Fibroblast of skin of abdomen (primary cell): ENCODE measurements at regions not wholly inside any gene's neighbourhood (a gene's known extent, or its start where the extent isn't known, plus 50 kb on each side); places are given as distances from the start of the nearest gene placed in this dataset.

Experiments used
- DNase-seq: peaks from one replicate; pipeline ENCODE4 v3.0.0-alpha.2; 2013

DNA sequence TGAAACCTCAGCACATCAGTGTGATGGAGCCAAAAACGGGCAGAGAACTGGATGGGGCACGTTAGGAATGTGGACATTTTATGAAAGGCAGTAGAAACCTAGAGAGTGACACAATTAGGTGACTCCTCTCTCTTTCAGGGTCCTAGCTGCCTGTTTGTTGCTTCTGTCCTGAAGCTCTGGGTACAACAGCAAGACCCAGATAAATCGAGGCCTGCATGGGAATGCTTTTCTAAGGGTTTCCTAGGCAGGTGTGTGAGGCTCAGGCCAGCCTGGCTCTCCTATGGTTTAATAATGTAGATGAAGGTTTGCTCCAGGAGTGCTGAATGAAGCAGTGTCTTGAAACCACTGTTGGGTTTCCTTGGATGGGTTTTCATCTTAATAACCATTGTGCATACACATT lies 517.1 kb upstream of the RAB6C start:
- no peak for DNase-seq

DNA sequence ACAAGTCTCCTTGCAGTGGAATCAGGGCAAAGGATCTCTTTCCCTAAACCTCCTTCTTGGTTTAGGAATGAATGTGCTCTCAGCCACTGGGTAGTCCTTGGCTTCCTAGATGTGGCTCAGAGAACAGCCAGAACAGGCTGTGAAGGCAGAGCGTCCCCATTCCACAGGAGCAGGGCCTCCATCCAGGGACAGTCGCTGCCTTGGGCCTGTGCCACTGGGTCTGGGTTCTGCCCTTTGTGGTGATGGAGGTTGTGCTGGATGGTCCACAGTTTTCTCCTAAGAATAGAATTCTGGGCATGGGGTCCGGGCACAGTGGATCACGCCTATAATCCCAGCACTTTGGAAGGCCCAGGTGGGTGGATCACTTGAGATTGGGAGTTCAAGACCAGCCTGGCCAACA lies 516.5 kb upstream of the RAB6C start:
- no peak for DNase-seq

DNA sequence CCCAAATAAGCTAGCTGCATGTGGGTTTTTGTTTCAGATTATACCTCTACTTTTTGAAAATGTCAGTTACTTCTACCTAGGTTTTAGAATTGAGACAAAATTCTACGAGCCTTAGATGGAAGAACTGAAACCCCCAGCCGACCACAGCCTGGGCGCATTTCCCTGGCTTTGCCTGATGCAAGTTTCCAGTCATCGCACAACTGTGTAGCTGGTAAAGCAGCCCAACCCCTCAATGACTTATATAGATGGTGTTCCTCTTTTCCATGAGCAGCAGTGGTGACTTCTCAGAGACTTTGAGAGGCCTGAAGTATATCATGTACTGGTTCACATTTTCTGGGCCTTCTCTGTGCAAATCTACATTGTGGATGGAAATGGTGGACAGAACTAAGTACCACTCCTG lies 515.4 kb upstream of the RAB6C start:
- no peak for DNase-seq

DNA sequence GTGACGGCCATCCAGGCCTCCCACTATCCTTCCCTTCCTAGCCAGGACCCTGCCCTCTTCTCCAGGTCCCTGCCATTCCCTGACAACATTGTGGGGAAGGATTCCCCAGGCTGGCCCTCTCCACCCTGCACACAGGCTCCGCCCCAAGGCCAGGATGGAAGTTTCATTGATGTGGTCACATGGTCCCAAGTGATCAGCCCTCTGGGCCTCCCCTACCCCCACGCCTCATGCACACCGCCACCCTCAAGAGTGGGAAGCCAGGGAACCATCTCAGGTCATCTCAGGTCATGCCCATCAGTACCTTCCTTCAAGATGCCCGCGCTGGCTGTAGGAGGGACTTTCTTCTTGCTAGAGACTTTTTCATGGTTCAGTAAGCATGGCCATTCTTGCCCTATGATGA lies 514.8 kb upstream of the RAB6C start:
- no peak for DNase-seq

DNA sequence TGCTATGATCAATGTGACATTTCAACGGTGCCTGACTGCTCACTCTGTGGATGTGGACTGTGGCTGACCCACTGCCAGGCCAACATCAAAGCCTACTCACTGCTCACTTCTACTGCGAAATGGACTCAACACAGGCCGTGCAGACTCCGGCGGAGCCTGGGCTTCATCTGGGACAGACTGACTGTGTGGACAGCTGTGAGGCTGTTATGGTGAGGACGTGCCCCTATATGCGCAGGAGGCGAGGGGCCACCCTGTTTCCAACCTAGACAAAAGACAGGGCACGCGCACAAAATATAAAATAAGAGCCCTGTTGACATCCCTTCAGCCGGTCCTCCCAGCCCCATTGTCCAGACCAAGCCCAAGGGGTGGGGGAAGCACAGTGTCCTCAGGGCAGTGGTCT lies 514.4 kb upstream of the RAB6C start:
- DNase-seq: no peak

DNA sequence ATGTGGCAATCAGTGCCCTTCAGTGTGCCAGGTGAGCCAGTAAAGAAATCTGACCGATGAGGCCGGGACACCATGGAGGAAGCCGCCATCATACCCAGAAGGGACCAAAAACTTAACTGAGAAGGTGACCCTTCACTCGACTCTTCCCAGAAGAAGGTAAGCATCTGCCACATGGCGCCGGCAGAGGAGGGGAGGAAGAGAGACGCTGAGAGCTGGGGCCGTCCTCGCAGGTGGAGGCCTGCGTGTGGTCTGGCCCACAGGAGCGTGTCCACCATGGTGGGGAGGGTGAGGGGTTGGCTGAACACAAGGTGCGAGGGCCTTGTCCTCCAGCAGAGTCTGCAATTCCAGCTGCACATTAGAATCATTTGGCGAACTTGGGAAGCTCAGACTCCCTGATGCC lies 513.1 kb upstream of the RAB6C start:
- DNase-seq: no peak

DNA sequence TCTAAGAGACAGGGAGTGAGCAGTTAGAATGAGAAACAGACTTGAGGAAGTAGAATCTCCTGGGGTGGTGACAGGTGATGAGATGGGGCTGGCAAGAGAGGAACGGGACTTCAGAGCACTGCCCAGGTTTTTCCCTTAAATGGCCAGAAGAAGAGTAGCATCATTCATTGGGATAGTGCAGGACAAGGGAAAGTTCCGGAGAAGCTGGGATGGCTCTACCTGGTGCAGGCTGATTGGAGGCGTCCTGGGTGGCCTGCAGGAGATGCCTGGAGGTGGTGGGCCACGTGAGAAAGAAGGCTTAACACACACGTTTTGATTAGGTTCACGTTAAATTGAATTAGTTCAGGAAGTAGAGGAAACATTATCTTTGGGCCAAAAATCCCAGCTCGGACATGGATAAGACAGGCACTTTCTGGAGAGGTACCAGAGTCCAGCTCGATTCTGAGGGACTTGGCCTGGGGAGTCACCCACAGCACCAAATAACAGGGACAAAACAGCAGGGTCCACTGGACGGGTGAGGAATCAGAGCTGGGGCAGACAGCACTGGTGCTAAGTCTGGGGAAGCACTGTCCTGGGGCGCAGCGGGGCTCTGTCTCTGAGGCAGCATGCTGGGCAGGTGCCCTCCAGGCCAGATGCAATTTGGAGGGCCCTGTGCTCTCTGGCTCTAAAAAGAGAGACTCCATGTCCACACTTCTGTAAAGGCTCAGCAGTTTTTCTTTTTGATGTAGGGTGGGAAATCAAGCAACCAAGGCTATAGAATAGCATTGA lies 512.3 kb upstream of the RAB6C start:
- no peak for DNase-seq

DNA sequence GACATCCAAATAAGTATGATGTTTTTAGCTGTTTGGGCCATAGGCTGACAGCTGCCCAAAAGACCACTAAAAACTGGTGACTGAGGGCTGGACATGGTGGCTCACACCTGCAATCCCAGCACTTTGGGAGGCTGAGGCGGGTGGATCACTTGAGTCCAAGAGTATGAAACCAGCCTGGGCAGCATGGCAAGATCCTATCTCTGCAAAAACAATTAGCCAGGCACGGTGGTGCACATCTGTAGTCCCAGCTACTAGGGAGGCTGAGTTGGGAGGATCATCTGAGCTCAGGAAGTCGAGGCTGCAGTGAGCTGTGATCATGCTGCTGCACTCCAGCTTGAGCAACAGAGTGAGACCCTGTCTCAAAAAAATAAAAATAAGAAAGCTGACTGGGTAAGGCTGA lies 511.5 kb upstream of the RAB6C start:
- DNase-seq: no peak

DNA sequence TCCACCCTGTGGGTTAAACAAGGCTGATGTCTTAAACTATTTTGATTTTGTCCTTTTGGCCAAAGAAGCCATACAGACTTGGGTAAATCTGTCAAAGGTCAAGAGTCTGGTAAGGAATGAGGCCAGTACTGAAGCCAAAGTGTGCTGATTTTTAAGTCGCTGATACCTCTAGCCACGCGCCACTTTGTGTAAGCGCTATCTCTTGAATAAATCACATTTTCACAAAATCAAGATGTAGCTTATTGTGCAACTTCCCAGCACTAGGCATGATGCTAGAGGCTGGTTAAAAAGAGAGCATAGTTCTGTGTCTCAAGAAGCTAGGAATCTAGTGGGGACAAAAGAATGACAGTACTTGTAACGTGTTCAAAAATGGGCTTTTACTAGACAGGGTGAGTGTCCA lies 510.6 kb upstream of the RAB6C start:
- DNase-seq: no peak

DNA sequence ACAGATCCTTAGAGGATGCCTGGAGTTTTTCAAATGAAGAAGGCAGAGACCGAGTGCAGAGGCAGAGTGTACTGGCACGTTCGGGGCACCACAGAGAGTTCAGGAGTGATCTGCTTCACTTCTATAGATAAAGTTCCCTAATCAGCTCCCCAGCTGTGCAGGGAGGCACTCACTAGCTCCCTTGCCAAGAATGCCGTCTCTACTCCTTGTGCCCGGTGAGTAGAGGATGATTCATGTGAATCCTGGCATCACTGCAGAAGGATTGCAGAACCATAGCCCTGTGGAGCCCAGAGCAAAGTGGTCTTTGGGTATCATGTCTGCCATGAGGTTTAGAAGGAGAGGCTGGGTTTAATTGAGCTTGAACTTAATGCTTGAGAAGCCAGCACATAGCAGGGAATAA lies 510.1 kb upstream of the RAB6C start:
- DNase-seq: no peak

DNA sequence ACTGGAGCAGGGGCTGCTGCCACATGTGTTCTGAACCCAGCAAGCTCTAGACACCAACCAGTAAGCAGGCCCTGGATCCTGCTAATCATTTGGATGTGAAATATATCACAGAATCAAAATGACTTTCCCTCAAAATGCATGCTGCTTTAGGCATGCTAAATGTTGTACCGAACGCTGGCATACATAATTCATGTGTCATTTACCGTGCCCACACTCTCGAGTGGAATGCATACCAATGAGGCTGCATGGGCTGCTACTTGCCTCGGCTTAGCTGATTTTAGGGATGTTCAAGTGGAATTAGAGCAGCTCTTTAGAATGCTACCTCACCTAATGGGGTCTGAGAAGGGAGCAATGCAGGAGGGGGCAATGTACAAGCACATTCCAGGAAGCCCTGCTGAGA lies 509.6 kb upstream of the RAB6C start:
- DNase-seq: no peak

DNA sequence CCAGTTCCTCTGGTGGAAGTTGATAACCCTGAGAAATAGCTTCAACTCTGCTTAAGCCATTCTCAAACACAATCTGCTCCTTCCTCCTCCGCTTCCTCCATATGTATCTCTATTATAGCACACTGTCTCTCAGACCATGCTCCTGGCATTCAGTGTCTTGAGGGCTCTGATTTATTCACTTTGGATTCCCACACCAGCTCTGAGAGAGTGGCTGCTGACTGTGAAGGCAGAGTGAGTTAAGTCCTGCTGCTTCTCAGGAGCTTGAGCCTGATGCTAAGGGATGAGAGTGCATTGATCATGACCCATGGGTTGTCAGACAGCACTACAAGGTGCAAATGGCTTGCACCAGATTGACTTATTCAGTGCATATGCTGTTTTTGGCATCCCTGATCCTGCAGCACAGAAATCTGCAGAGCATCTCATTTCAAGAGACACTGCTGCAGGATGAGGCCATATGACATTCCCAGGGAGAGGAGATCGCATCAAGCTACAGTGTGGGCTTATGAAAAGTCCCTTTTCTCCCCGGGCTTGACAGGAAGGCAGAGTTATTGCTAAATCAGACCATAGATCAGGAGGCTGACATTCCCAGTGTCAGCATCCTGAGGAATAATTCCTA lies 500.5 kb upstream of the RAB6C start:
- DNase-seq: no peak

DNA sequence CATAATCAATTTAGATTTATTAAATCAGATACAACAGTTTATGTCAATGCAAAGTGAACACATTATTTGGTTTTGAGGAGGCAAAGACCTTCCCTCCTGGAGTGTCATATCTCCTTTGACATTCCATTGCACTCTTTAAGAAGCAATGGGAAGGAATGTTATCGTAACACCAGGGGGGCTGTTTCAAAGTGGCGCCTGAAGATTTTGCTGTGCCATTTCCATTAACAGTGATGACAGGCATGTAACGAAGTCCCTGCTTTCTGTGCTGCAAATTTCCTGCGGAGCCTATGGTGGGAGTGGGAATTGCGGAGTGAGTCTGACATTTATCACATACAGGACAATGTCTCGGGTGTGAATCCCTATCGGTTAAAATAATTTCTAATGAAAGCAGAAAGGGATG lies 499.6 kb upstream of the RAB6C start:
- no peak for DNase-seq

DNA sequence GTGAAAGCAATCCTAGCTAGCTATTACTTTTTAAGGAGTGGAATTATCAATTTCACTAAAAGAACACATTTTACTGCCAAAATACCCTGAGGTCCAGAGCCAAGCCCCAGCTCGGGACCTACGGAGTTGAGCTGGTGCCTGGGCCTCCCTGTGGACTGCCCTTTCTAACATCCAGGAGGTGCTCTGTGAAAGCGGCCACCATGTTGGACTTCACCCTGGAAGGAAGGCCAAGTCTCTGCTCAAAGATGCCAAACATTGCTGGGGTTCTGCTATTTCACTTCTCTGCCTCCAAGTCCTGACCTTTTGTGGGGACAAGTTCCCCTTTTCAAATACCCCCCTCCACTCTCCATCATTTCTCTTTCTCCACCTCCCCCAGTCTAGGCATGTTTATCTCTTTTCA lies 498.7 kb upstream of the RAB6C start:
- DNase-seq: no peak

DNA sequence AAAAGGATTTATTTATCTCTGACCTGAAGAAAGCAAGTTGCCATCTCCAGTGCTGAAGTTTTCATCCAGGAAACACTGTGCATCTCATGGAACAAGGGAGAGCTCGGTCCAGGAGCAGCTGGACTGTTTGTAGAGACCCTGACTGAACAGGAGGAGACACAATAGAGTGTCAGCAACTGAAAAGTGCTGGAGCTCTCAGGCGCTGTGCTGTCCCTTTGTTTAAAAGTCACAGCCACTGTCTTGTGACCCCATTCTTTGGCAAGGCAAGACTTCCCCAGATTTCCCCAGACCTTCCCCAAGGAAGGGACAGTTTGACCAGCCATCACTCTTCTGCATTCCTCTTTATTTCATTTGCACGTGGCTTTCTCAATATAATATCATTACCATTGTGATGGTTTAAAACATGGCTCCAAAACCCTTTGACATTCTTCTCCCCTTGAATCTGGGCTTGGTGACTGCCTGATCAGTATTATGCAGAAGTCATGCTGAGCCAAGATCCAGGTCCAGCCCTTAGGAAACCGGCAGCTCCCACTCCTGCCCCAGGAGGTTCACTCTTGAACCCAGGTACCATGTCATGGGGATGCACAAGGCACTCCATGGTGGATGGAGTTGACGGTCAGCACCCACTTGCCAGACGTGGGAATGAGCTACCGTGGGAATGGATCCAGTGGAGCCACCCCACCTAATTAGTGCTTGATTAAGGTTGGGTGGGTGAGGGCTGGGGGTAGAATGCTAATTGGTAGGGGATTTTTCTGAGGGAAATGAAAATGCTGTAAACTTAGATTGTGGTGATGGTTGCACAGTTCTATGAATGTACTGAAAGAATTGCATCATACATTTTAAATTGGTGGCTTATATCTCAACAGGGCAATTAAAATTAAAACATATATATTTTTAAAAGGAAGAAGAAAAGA lies 497.9 kb upstream of the RAB6C start:
- DNase-seq: no peak

DNA sequence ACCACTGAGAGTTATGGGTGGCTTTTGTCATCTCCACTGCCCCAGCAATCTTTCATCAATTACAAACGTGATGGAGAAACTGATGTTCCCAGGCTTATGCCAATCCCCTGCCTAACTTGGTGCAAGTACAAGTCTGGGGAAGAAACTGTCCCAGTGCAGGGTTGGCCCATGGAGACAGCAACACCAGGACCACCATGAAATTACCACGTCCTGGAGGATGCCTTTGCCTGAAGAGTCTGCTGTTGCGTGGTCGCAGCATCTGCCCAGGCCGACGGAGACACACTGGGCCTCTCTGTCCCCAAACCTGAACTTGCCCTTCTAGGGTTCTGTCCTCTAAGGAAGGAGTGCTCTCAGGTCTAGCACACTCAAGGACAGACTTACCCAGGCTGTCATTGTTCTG lies 496.8 kb upstream of the RAB6C start:
- DNase-seq: no peak

DNA sequence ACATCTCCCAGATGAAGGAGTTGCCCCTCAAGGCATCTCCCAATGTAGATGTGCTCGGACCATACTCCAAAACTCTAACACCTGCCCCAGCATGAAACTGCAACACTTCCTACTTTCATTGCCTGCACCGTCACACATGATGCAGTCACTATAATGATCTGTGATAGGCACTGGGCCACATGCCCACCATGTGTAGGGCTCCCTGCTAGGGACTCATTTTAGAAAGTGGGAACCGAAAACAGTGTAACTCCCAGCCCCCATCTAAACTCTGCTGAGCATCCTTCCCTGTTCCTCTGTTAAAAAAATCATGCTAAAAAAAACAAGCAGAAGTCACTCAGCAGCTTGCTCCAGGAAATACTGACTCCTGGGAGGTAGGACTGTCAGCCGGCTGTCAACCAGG lies 496.1 kb upstream of the RAB6C start:
- no peak for DNase-seq

DNA sequence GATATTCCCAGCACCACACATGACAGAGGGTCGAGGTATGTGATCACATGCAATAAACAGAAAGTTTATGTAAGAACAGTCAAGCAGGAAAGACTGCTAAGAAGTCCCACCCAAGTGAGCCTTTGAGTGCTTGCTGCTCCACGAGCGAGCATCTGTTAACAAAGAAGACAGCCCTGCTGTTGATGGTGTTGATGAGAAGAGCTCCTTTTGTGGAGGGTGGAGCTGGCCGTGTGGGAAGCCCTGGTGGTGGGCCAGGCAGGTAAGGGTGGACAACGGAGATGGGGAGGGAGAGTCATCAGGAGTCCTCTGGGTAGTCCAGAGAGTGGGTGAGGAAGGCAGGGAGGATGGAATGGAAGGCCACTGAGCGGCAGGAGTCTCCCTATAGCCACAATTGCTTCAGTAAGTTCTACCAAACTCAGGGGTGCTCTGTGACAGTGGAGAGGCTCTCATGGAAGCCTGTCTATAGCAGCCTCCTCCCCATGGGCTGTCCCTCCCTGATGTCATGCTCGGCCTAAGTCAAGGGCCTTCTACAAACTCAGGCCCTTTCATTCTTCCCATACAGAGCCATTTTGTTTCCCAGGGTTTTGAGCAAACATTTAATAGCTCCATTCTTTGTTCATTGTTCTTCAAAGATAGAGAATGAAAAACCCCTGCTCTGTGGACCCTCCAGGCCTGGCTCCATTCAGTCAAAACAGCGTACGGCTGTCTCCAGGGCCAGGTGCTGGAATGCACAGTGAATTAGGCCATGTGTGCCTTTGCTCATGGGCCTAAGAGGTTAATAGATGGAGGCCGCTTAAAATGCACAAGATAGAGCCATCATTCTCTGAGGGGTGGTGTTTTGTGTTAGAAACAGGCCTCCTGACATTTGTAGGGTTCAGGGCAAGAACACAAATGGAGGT lies 494.2 kb upstream of the RAB6C start:
- no peak for DNase-seq

DNA sequence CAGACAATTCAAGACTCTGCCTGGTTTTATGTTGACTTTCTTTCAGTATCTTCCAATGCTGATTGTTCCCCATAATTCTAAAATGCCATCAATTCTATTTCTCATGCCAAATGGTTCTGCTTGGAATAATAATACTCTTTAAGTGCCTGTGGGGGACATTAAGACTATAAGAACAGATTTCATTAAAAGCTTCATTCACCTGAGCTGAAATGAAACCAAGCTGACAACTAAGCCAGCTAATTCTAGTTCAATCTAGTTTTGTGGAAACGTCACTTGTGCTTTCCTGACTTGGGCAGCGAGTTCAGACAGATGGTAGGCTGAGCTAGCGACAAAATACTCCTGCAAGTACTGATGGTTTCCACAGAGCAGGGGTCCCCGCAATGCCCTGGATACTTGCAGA lies 491.1 kb upstream of the RAB6C start:
- DNase-seq: no peak

DNA sequence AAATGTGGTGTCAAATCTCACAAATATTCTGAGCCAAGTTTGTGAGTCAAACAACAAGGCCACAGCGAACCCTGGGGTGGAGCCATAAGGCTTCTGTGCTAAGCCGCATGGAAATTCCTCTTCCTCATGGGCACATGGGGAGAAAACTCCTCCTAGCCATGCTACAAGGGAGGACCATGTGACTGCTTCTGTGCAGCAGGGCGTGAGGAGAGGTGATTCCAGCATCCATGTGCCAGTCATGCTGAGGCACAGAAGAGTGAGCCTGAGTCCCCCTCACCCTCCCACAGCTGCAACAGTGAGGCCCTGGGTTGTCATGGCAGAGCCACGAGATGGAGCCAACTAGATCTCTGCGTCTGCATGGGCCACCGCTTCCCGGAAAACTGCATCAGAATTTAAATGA lies 488.8 kb upstream of the RAB6C start:
- DNase-seq: no peak

DNA sequence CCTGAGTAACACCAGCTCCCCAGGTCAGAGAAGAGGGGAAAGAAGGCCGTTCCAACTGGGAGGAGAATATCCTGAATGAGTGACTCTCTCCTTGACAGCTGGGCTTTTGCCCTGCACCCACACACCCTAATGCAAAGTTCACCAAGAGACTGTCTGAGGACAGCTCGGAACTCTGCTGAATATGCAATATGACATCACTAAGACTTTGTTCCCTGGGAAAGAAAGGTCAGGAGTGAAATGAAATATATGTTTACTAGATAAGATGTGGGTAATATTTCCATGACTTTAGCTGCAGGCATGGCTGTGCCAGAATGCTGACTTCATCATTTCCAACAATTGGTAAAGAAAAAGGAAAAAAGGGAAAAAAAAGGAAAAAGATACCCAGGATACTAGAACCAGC lies 488.2 kb upstream of the RAB6C start:
- DNase-seq: no peak

DNA sequence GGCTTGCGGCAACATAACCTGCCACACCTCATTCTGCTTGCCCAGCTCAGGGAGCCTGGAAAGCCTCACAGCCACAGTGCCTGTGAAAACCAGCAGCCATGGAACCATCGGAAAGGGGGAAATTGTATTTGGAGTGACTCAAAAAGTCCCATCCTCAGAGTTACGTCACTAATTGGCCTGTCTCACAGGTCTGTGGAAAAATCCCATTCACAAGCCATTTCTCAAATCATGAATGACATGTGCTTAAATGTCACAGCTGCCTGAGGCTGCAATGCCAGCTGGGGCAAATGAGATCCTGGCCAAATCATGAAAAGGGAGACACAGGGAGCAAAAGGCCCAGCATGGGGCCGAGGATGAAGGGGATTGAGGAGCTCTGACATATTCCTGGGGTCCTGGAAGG lies 486.9 kb upstream of the RAB6C start:
- DNase-seq: no peak

DNA sequence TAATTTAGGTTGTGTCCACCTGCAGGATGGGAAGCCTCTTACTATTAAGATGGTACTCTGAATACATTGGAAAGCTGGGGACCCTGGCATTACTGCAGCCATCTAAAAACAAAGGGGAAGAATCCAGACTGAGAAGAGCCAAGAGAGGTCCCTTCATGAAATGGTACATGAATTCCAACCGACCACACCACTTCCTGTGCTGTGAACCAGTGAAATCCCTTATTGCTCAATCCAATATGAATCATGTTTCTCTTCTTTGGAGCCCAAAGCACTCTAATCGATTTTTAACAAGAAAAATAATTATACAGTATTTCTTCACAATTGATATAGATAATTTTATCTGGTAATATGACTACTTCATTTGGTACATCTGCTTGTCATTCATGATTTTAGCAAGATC lies 479.7 kb upstream of the RAB6C start:
- peak; percentile 29 for DNase-seq
